ENCODE measurements at regions not wholly inside any gene's neighbourhood (a gene's known extent, or its start where the extent isn't known, plus 50 kb on each side); places are given as distances from the start of the nearest gene placed in this dataset.
"Not testable (repeated sequence)": the region's sequence is repeated elsewhere in the genome, so short reads cannot be mapped to it uniquely, and the experiment has no call there.

DNA sequence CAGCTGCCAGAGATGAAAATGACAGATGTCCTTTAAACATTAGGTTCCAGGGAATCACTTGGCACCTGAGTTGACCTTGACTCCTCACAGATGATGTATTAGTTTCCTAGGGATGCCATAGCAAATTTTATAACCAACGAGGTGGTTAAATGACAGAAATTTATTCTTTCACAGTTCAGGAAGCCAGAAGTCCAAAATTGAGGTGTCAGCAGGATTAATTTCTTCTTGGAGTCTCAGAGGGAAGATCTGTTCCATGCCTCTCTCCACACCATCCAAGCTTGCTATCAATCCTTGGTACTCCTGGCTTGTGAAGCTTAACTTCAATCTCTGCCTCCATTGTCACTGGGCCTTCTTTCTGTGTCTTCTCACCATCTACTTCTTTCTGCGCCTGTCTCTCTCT, 249.7 kb upstream of the BTG1 start:
- DNase-seq (ENCODE audit: low read depth) = no peak

DNA sequence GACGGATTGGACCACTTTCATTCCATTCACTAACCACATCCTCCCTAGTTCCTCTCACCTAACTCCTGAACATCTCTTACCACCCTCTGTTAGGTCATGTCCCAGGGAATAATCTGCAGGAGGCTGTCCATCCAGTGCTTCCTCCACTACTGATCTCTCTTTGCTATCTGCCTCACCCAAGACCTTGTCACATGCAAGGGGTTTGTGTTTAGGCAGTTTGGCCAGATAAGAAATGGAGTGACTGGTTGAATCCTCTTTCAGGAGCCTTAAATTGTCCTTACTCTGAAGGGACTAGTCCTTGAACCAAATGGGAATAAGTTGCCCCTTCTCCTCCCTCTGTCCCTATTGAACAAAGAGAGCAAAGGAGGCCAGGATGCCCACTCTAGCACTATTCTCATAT, 249.2 kb upstream of the BTG1 start:
- DNase-seq (ENCODE audit: low read depth) = no peak

DNA sequence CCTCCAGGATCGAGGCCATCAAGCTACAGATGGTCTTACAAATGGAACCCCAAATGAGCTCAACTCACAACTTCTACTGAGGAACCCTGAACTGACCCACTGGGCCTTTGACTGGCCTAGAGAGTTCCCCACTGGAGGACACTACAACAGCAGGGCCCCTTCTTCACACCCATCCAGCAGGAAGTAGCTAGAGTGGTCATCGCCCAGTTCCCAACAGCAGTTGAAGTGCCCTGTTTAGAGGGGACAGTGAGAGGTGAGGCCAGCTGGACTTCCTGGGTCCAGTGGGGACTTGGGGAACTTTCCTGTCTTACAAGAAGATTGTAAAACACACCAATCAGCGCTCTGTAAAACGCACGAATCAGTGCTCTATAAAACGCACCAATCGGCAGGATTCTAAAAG, 247.9 kb upstream of the BTG1 start:
- DNase-seq (ENCODE audit: low read depth) = no peak

DNA sequence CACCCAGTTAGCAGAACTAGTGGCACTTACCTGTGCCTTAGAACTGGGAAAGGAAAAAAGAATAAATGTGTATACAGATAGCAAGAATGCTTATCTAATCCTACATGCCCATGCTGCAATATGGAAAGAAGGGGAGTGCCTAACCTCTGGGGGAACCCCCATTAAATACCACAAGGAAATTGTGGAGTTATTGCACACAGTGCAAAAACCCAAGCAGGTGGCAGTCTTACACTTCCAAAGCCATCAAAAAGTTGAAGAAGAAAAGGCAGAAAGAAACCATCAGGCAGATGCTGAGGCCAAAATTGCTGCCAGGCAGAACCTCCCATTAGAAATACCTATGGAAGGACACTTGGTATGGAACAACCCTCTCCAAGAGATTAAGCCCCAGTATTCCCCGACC, 246.1 kb upstream of the BTG1 start:
- not testable (repeated sequence) for DNase-seq (ENCODE audit: low read depth)

DNA sequence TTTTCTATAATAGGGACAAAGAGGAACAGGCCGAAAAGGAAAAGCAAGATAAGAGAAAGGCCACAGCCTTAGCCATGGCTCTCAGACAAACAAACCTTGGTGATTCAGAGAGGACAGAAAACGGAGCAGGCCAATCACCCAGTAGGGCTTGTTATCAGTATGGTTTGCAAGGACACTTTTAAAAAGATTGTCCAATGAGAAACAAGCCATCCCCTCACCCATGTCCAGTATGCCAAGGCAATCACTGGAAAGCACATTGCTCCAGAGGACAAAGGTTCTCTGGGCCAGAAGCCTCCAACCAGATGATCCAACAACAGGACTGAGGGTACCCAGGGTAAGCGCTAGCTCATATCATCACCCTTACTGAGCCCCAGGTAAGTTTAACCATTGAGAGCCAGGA, 243.8 kb upstream of the BTG1 start:
- no peak for DNase-seq (ENCODE audit: low read depth)

DNA sequence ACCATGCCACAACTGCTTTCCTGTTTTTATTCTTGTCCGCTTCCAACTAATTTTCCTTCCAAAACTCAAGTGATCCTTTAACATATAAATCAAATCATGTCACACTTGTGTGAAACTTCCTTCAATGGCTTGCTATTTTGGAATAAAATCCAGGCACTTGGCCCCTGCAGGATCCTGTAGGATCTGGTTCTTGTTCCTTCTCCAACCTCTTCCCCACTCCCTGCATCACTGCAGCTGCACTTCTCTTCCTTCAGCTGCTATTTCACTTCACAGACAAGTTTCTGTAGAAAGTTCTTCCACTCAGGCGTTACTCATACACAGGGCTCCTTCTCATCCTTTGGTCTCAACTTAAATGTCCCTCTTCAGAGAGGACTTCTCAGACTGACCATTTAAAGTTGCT, 239.7 kb upstream of the BTG1 start:
- DNase-seq (ENCODE audit: low read depth) = no peak

DNA sequence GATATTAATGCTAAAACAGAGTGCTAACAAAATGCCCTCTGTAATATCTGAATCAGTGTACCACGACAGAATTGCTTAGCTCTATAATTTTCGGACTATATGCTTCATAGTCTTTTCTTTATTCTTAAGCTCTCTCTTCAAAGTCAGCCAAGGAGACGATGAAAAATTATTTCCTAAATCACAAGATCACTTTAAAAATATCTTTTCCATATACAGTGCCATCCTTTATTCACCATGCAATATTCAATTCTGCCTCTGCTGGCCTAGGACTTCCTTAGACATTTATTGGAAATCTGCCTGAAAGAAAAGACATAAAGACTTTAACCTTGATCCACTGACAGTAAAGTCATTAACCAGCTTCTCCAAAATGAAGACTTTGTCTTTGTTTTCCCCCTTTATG, 238.9 kb upstream of the BTG1 start:
- DNase-seq (ENCODE audit: low read depth) = no peak

DNA sequence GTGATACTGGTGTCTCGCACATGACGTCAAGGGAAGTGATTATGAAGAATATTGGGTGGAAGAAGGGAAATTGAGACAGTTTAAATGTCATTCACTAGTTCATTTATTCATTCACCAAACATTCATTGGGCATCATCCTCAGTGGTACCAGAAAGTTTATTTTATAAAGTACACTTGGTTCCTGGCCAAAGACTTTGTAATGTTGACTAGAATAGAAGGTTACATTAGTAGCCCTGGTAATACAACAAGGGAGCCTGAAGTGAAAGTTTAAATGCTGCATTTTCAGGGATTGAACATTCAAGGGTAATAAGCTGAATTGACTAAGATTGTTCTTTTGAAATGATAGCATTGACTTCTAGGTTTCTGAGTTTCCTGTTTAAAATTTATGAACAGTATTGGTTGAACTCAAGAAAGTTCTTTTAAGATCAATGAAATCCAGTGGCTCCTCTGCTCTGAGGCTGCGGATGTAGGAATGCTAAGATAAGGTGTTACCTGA, 236.8 kb upstream of the BTG1 start:
- DNase-seq (ENCODE audit: low read depth) = no peak

DNA sequence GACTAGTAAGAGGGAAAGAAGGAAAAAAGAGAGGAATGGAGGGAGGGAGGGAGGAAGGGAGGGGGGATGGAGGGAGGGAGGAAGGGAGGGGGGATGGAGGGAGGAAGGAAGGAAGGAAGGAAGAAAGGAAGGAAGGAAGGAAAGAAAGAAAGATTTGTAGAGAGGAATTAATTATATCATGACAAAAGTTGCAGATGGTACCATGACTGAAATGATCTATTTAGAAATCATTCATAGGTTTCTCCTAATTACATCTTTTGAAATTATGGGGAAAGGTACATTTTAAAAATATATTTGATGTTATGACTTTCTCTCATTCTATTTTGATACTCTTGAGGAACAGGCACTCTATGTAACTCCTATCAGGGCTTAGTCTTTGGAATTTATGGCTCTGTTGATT, 236.2 kb upstream of the BTG1 start:
- DNase-seq (ENCODE audit: low read depth) = no peak

DNA sequence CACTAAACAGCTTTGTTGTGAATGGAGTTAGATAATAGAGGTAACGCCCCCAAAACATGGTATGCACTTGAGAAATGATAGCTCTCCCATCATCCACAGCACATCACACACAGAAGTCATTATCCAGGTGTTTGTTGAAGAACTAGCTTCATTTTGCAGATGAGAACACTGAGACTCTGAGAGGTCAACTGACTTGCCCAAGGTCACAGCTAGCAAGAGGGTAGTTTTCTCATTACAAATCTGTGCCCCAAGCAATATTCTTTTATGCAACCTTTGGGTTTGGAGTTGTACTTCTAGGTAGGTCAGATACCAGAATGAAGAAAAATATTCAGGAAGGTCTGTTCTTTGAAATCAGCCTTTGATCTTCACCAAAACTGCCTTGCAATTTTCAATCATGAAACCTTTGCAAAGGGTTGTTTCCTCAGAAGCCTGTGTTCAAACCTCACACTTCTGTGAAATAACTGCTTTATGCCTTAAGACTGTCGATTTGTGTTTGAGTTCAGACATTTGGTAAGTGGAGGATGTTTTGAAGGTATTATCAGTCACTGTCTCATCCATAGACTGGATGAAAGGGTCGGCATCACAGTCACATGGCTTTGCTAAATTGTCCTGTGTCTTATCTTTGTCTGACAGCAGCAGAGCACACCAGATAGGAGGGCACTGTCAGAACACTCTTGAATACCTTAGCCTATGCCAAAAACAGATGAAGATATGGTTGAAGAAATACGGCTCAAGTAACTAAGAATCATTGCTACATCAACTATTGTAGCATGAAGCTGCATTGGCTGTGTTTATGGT, 233.2 kb upstream of the BTG1 start:
- DNase-seq (ENCODE audit: low read depth) = no peak

DNA sequence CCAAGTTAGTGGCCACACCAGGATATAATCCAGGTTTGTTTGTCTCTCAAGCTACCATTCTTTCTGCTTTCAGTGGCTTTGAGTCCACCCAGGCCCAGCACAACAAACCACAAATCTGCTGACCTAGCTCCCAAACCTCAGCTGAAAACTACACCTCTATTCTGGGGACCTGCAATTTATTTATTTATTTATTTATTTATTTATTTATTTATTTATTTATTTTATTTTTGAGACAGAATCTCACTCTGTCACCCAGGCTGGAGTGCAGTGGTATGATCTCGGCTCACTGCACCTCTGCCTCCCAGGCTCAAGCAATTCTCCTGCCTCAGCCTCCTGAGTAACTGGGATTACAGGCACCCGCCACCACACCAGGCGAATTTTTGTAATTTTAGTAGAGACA, 229.9 kb upstream of the BTG1 start:
- not testable (repeated sequence) for DNase-seq (ENCODE audit: low read depth)

DNA sequence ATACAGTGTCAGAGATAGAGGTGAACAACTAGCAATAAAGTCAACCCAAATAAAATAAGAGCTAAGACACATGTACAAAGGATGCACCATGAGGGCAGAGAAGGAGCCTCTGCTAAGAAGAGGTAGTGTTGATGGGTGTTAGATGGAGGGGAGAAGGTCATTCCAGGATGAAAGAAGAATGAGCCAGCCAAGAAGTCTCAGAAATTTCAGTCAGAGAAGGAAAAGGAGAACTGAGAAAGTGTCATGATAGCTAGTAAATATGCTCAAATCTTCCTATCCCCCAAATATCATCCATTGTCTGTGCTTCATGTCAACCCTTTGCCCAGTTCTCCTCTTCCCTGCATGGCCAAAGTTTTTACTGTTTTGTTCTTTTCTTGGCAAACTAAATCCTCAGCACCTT, 225.2 kb upstream of the BTG1 start:
- no peak for DNase-seq (ENCODE audit: low read depth)

DNA sequence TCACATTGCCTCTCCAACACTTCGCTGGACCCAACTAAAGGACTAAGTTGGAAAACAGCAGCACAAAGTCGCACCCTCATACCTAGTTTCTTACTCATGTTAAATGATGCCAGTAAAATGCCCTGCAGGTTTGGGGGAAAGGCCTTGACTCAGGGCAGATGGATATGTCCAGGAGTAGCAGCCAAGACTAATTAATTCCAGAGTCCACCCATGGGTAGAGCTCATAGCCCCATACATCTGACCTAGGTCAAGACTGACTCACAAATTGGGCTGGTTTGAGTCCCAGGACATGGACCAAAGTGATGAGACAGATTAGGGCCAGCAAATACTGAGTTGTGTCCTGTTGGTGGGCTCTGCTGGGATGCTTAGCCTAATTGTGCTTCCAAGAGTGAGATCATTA, 224.0 kb upstream of the BTG1 start:
- peak; percentile 68 for DNase-seq (ENCODE audit: low read depth)

DNA sequence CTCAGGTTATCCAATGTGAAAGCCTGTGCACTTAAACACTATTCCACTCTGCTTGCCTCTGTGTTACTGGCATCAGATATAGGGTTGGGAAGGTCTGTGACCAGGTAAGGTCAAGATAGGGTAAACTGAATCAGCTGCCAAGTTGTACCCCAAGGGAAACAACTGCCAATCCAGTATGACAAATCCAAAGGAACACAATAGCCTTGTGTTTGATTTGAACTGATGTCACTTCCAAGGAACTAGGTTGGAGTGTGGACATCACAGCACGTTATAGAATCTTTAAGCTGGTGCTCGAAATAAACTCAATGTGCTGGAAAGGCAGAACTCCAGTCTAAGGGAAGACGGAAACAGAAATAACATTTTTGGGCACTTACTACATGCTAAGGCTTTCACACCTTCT, 223.4 kb upstream of the BTG1 start:
- no peak for DNase-seq (ENCODE audit: low read depth)

DNA sequence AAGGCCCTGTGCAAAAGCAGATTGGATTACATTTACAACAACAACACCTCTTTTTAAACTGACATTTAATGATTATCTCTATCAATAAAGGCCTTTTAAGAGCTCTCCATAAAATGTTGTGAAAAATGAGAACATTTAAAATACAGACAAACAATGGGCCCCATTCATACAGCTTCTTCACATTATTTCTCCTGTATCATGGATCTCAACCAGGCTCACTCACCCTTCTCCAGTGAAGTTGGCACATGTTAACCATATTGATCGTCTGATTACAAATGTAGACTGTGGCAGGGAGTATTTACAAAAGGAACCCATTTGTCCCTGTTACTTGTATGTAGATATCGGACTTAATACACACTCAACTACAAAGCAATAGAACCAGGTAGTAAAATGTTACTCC, 220.2 kb upstream of the BTG1 start:
- DNase-seq (ENCODE audit: low read depth) = no peak

DNA sequence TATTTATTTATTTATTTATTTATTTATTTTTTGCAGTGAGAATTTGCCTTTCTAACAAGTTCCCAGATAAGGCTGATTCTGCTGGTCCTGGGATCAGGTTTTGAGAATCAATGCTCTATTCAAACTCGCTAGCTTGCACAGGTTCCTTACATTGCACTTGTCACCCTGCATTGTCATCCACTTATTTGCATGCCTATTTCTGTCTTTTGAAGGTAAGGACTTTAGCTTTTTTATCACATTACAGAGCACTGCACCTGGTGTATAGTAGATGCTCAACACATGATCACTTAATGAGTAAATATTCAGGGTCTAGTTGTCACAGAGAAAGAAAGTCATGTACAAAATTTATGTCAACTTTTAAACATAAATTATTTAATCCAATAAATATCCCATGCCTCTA, 219.7 kb upstream of the BTG1 start:
- DNase-seq (ENCODE audit: low read depth) = no peak

DNA sequence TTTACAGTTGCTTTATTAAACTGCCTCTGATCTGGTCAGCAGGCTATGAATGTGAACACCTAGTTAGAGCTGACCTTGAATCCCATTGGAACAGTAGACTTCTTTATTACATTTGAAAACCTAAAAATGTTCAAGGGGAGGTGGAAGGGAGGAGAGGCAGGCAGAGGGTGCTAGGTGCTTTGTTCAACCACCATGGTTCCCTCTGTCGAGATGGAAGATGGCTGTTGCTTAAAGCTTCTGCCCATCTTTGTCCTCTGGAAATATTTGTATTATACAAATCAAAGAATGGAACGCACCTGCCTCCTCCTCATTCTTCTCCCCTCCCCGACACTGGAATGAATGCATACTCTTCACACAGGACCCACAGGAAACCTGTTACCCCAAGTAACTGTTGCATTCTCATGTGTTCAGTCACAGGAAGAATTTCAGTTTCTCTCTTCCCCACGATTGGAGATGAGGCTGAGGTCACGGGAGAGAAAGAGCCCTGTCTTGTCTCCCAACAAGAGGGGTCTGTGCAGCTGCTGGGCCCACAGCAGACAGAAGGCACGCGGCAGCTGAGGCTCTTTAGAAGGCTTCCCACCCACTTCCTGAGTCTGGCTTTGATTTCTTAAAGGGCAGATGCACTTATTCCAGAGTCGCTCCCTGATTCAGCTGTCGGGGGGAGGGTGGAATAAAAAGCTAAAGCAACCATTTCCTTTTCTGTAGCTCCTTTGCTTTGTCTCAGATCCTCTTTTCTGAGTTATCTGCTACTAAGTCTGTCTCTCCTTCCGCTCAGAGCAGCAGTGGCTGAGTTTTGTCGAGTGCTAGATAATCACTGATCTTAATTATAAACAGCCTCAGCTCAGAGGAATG, 217.9 kb upstream of the BTG1 start:
- peak; percentile 0 for DNase-seq (ENCODE audit: low read depth)

DNA sequence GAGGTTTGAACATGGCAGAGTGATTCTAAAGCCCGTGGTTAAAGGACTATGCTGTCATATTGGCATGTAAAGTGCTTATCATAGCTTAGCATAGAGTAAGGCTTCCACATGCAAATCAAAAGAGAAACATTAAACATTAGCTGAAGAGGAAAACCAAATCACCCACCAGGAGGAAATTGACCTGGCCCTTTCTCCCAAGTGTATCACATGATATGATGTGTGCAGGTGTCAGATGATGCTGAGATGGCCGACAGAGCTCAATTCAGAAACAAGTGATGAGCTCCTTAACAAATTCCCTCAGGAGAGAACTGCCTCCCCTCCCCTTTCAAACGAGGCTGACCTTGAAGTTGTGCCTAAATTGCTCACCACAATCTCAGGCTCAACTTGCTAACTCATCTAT, 217.1 kb upstream of the BTG1 start:
- DNase-seq (ENCODE audit: low read depth) = no peak

DNA sequence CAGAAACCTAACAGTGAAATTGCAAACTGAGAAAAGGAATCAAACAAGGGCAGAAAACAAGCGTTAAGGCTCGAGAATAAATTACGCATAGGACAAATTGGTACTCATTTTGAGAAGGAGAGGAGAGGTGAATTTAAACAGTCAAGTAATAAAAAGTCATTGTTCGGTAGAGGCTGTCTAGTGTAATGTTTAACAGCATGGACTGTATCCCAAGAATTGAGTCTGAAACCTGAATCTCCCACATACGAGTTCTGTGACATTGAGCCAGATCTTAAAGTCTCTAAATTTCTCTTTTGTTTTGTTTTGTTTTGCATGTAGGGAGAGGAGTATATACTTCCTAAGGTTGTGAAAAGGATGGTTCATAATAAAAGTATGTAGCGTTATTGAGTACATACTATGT, 216.5 kb upstream of the BTG1 start:
- no peak for DNase-seq (ENCODE audit: low read depth)

DNA sequence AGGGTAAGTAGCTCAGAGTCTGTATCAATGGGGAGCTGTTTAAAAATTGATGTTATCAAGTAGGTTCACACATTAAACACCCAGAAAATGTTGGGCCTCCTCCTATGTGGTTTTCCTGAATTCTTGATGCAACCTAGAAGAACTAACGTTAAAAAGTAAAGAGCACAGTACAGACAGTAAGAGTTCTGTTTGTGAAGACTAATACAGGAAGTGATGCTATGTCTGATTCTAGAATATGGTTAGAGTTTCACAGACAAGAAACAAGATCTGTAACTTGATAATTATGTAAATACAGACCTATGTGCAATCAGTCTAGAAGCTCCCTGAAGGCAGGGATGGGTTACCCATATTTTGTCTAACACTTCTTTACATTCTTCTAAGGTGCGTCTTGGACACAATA, 214.9 kb upstream of the BTG1 start:
- no peak for DNase-seq (ENCODE audit: low read depth)

DNA sequence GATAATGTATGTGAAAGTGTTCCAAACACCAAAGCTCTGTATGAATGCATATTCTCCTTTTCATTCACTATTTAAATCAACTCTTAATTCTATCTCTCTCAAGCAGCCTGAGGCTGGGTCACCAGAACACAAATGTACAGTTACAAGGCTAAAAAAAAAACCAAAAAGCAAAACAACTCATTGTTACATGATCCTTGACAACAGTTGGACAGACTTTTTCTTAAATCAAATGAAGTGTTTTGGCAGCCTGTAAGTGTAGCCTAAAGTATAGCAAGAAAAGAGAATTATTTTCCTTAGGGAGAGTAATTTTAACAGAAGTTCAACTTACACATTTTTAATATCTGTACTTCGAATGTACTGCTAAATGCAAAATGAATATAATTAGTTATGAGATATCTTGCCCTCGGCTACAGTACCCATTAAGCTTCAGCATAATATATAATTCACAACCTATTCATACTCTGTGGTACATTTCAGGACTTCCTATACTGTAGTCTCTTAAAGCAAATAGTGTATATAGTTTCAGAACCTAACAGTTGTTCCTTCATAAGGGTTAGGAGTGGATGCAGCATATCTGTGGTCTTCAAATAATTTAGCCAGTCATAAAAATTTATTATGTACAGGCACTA, 214.0 kb upstream of the BTG1 start:
- no peak for DNase-seq (ENCODE audit: low read depth)

DNA sequence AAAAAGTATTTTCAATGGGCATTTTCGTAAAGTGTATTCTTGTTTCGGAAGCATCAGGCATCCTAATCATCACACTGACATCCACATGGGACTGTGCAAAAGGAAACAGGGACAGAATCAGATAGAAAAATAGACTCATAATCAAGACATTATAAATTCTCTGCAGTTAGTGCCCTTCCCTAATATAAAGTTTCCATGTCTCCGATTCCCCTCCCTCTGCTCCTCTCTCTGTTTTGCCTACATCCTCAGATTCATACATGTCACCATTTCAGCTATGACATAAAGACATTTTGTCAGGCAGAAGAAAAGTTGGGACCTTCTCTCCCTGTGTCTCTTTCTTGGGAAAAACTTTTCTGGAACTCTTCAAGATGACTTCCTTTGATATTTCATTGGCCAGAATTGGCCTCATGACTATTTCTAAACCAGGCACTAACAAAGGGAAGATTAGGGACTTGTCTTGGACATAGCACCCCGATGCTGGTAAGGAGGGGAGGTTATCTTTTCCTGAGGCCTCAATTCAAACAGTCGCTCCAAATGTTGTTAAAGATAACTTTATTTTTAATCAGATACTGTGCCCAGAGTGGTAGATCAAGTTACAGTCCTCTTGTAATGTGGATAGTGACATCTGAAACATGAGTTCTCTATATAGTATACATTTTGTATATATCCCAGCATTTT, 212.1 kb upstream of the BTG1 start:
- DNase-seq (ENCODE audit: low read depth) = no peak

Measured in ELR (cell line).